GM13976 (cell line): ENCODE measurements at regions not wholly inside any gene's neighbourhood (a gene's known extent, or its start where the extent isn't known, plus 50 kb on each side); places are given as distances from the start of the nearest gene placed in this dataset.

ENCODE experiments used
- DNase-seq: peaks from one replicate; pipeline ENCODE4 v3.0.0; 2012; ENCODE audit warnings: low spot score
- in situ Hi-C: fragments of 300-500 bp; cut with MboI; formaldehyde crosslinking; loops from one replicate; pipeline ENCODE4 v1.12.0; 2022; ENCODE audit warnings: low sequenced_read_pairs, mixed read lengths, inconsistent platforms; ENCODE audit not compliant: unreplicated experiment
- TF ChIP-seq, protein P1 (sequence below): IDR thresholded peaks from 2 replicates; pipeline ENCODE4 v1.5.1; 2012; ENCODE audit warnings: borderline replicate concordance, mild to moderate bottlenecking; ENCODE audit not compliant: insufficient read depth; ENCODE audit errors: extremely low read depth, missing control alignments, control extremely low read depth

DNA sequence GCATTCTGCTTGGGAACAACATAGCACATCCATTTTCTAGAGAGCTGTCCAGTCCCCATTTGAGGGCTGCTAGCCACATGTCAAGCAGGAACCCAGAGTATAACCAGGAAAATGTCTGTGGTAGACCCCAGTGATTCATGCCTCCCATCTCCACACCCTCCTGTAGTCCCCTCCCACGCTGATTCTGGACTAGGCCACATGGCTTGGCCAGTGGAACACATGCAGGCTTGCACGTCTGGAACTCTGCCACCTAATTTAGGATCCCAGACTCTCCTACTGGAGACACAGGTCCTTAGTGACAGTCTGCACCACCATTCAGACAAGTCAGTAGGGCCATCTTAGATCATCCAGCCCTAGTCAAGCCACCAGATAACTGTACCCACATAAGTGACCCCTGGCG, 149.8 kb downstream of the ZIC5 start:
- TF ChIP-seq, protein P1, sequence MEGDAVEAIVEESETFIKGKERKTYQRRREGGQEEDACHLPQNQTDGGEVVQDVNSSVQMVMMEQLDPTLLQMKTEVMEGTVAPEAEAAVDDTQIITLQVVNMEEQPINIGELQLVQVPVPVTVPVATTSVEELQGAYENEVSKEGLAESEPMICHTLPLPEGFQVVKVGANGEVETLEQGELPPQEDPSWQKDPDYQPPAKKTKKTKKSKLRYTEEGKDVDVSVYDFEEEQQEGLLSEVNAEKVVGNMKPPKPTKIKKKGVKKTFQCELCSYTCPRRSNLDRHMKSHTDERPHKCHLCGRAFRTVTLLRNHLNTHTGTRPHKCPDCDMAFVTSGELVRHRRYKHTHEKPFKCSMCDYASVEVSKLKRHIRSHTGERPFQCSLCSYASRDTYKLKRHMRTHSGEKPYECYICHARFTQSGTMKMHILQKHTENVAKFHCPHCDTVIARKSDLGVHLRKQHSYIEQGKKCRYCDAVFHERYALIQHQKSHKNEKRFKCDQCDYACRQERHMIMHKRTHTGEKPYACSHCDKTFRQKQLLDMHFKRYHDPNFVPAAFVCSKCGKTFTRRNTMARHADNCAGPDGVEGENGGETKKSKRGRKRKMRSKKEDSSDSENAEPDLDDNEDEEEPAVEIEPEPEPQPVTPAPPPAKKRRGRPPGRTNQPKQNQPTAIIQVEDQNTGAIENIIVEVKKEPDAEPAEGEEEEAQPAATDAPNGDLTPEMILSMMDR: no peak
- in situ Hi-C loops: no loop called here
- no peak for DNase-seq

DNA sequence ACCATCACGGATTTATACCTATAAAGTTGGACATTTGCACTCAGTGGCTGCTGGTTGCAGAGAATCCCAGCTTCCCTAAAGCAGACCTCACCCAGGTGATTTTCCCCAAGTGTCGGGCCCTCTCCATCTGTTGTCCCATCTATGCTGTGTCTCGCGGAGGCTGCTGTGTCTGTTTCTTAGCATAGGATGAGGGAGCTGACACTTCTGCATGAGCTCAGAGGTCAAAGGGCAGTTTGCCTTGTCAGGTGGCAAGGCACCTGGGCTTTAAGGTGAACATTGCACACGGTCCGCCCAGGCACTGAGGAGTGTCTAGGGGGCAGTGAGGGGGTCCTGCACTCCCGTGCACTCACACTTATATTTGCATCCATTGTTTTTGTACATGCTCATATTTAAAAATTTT, 151.6 kb downstream of the ZIC5 start:
- in situ Hi-C loops: no loop called here
- TF ChIP-seq, protein P1: no peak
- no peak for DNase-seq

DNA sequence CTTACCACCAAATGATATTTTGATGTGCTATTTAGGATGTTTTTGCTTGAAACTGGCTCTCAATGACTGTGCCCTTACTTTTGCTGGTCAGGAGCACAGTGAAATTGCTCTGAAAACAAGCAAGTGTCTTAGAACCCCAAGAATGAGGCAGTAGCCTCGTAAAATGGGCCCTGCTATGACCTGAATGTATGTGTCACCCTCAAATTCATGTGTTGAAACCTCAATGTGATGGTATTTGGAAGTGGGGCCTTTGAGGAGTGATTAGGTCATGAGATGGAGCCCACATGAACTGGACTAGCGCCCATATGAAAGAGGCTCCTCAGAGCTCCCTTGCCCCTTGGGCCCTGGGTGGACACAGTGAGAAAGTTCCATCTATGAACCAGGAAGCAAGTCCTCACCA, 155.2 kb downstream of the ZIC5 start:
- in situ Hi-C loops: no loop called here
- TF ChIP-seq, protein P1: no peak

DNA sequence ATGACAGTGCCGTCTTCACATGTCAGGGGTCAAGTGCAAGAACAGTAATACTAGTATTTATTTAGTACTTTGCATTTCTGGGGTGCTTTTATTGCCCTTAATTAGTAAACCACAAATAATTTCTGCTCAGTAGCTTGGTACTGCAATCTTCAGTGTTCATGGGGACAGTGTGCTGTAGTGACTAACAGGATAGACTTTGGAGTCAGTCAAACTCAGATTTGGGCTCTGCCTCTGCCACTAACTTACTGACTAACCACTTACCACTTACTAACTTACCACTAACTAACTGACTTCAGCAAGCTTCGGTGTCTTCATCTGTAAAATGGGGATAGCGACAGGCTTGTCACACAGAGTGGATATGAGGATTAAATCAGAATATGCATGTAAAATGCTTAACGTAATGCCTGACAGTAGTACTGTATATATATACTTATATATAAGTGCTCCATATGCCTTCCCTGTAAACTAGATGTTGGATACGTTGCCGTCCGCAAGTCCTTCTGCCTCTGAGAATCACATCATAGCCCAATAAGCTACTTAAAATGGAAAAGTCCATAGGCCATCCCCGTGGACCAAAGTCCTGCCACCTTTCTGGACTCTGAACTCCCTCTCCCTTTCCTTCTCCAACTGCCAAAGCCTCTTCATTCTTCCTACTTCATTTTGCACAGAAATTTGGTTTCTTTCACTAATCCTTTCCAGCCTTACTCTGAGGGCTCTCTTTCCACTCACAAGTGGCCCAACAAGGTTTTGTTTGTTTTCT, 158.1 kb downstream of the ZIC5 start:
- TF ChIP-seq, protein P1: no peak
- in situ Hi-C loops: no loop called here
- DNase-seq: no peak

More for the DNA sequence above, 155.2 kb downstream of the ZIC5 start:
- DNase-seq: no peak

DNA sequence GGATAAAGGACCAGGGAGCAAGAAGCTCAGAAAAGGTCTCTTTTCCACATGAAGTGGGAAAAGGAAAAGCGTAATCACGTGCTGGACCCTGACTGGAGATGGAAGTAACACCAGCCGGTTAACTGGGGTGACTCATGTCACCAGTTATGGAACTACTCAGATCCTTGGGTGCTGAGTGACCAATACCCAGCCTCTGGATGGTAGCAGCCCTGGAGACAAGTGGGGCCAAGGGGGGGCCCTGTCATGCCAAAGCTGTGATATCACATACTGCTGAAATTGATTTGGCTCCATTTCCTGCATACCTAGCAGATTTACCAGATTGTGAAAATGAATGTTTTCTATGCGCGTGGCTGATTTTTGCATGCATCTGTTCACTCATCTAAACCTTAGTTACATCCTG, 158.9 kb downstream of the ZIC5 start:
- DNase-seq: no peak
- TF ChIP-seq, protein P1: no peak
- in situ Hi-C loops: no loop called here

DNA sequence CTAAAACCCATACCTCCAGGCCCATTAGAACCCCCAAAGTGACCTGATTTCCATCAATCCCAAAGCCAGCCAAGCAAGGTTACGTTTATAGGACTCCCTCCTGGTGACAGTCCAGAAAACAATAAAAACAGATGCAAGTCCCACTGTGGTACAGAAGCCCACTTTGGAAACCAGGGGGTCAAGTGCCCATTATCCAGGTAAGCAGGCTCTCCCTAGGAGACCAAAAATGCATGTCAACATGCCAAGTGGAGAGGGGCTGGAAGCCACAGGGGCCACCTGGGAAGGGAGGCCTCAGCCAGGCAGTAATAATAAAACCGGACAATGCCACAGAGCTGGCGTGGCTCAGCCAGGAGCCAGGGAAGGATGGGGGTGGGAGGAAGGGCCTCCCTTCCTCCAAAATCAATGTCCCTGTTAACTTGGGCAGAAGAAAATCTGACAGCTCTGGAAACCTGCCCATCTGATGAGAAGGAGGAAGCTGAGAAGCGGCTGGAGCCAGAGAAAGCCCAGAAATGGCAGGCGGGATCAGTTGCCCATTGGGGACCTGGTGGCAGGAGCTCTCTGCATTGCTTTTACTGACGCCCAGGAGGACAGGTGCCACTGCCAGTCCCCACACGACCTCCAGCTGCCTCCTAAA, 160.4 kb downstream of the ZIC5 start:
- in situ Hi-C loops: no loop called here
- no peak for DNase-seq
- TF ChIP-seq, protein P1: no peak
